Raji (cell line): ENCODE measurements at regions not wholly inside any gene's neighbourhood (a gene's known extent, or its start where the extent isn't known, plus 50 kb on each side); places are given as distances from the start of the nearest gene placed in this dataset.

Experiments
- POLR2A ChIP-seq: IDR thresholded peaks from 2 replicates; pipeline ENCODE4 v1.6.1; 2011; ENCODE audit warnings: low read depth, low read length, control low read depth; ENCODE audit not compliant: insufficient read depth

DNA sequence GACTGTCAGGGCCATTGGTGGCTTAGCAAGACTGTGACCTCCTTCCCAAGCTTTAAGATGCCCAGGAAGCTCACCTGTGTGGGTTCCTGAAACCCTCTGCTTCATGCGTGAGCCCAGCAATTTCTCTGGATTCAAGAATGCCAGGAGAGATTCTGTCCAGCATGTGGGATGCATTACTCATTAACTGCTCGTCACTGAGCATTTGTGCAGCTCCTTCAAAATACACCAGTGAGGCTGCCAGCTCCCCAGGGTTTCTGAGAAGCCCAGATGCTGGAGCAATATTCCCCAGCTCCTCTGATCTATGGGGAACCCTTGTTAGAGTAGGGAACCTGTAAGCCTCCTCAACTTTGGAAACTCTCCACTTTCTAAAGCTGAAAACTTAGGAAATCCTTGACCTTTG is 126.5 kb downstream of the CHST1 start:
- TF ChIP-seq POLR2A, result no peak

- TF ChIP-seq POLR2A, result no peak
These were observed 127.1 kb downstream of the CHST1 start for GRCh38 chr11:45538363-45538762.

- TF ChIP-seq POLR2A, result no peak
These were observed 127.8 kb downstream of the CHST1 start for GRCh38 chr11:45537614-45538013.

DNA sequence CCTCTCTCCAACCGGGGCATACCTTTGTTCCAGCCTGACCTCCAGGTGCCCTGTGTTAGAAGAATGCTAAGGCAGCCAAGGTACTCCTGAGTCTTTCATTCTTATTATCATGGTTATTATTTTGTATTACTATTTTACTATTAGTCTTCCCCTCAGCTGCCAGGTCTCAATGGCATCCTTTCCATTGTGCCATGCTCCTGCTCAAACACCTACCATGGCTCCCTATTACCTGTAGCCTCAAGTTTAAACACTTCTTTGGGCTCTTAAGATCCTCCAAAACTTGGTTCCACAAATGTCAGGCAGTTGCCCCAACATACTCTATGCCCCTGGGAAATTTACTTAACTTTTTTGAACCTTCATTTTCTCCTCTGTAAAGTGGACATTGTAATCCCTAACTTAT is 130.4 kb downstream of the CHST1 start:
- no peak for TF ChIP-seq POLR2A

DNA sequence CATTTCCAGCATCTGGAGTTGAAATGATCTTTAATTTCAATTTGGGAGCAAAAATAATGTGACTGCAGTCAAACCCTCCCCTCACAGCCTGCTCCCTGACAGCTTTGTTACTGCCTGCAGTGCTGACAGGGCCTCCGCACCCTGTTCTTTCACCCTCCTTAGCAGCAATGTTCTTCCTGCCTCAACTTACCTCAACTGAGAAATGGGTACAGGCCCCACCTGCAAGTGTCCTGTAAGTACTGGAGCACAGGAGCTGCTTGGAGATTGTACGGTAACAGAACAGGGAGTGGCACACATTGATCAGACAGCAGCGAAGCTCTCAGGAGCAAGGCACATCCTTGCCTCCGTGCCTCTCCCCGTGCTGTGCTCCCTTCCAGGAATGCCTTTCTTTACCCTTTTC is 131.3 kb downstream of the CHST1 start:
- no peak for TF ChIP-seq POLR2A

DNA sequence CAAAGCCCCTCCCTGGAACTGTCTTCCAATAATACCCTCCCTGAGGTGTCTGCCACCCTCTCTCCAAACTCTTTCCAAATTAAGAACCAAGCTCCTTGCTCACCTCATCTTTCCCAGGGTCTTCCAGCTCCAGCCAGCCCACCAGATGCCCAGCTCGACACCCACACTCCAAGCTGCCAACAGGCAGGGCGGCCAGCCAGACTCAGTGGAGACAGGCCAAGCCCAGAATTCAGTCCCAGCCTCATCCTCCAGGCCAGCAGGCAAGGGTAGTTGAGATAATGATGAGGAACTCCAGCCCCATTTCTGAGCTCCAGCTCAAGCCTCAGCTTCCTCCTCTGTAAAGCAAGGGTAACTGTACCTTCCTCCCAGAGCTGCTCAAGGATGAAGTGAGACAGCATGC is 132.9 kb downstream of the CHST1 start:
- no peak for TF ChIP-seq POLR2A

DNA sequence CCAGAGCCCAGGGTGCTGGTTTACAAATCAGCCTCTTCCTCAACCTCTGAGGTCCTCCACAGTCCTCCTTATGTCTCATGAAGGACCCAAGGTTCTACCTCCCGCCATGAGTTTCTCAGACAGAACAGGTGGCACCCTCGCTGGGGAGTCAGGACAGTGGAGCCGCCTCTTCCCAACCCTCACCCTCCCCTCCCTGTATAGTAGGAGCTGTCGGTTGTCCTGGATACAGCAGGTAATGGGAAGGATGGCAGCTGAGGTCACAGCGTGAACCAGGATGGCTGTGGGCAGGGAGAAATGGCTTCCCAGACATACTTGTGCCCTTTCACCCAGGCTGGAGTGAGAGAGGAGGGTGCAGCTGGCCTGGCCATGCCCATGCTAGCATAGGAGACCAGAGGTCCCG is 134.6 kb downstream of the CHST1 start:
- TF ChIP-seq POLR2A, result no peak

GRCh38 chr11:45530111-45530510 is 135.3 kb downstream of the CHST1 start:
- TF ChIP-seq POLR2A, result no peak

DNA sequence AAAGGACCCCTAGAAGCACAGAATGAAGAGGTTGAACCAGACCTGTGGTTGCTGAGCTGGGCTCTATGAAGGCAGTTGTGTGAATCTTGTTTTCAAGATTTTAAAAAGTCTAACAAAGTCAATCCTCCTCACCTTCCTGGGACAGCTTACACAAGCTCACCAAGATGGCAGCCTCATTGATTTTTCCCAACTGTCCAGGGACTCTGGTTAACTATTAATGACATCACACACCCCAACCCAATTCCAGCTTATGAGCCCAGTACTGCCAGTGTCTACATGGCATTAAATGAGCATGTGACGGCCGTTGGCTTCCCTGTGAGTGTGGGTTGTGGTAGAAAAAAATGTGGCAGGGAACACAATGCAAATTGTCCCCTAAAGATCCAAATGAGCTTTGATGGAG is 137.0 kb downstream of the CHST1 start:
- no peak for TF ChIP-seq POLR2A

GRCh38 chr11:45527898-45528297 is 137.5 kb downstream of the CHST1 start:
- no peak for TF ChIP-seq POLR2A

DNA sequence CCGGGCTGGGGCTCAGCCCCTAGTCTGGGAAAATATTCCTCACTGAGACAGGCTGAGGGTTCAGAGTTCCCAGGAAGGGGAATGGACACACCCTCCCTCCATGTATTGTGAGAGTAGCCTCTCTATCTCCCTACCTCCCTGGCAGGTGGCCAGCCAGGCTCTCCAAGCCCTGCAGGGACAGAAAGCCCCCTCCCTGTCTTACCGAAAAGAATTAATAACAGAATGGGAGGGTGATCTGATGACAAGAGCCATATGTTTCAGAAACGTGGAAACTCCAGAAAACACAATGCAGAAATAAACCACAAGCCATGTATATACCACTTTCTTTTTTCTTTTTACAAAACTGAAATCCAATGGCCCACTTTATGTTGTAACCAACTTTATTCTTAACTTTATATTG is 140.0 kb downstream of the CHST1 start:
- TF ChIP-seq POLR2A, result no peak

- no peak for TF ChIP-seq POLR2A
These were observed 141.7 kb downstream of the CHST1 start for GRCh38 chr11:45523760-45524159.

DNA sequence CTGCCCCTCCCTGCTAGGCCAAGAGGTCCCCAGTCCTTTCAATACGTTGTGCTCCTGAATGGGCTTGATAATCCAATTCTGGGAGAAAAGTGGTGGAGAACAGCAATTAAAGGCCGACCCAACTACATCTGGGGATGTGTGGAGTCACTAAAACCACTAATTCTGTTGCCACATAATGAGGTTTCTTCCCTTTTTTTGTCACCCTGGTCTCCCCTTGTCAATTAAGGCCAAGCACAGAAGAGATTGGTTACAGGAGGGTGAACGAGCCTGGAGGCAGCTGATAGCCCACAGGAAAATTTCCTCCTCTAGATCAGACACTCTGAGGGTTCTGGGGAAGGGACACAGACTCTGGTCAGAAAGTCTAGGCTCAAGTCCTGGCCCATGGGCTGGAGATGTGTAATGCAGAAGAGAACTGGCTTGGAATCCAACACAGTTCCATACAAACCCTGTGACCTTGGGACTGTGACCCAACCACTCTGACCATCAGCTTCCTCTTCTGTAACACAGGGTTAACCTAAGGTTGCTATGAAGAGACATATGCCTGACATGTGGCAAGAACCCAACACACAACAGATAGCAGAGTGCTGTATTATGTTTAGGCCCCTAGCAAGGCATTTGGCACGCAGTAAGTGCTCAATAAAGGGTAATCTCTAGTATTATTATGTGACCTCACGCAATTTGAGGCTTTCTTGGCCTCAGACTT is 146.4 kb downstream of the CHST1 start:
- no peak for TF ChIP-seq POLR2A

DNA sequence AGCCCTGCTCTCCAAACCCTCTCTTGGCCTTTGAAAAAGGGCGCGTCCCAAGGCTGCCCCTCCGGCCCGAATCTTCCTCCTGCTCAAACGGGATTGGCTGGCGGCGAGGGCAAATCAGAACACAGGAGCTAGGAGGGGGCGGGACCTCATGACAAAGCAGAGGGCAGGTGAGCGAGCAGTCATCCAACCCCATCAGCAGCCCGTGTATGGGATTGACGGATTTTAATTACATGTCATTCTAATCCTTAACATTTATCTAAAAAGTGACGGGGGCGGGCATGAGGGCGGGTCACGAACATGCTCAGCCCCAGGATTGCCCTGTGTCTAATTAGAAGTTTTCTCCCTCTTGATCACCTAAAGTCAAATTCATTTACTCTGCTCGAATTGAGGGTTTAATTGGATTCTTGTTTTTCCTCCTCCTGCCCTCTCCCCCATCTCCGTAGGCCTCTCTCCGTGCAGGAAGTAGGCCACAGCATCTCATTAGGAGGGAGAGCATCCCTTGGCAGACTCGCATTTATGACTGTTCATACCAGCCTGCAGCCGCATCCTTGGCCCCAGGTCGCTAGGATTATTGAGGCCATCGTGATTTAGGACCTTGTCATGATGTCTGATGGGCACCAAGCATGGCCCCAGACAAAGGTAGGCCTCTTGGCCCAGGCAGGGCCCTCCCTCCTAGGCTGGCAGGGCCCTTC is 147.1 kb downstream of the CHST1 start:
- TF ChIP-seq POLR2A, result no peak

GRCh38 chr11:45517171-45517770 is 148.2 kb downstream of the CHST1 start:
- no peak for TF ChIP-seq POLR2A

- TF ChIP-seq POLR2A, result no peak
These were observed 151.5 kb downstream of the CHST1 start for GRCh38 chr11:45513821-45514340.
